GM21381 (cell line): ENCODE measurements at regions not wholly inside any gene's neighbourhood (a gene's known extent, or its start where the extent isn't known, plus 50 kb on each side); places are given as distances from the start of the nearest gene placed in this dataset.
"Not testable (repeated sequence)": the region's sequence is repeated elsewhere in the genome, so short reads cannot be mapped to it uniquely, and the experiment has no call there.

Source experiments
- ATAC-seq: cut with Tn5 transposase; IDR thresholded peaks from one replicate; pipeline ENCODE4 v1.9.1; 2021; ENCODE audit warnings: mild to moderate bottlenecking, moderate library complexity; ENCODE audit not compliant: unreplicated experiment

- no peak for ATAC-seq
Measured at GRCh38 chr2:182477774-182478173, 50.9 kb upstream of the PDE1A start.

- no peak for ATAC-seq
Measured at GRCh38 chr2:182481676-182482075, 54.8 kb upstream of the PDE1A start.

GRCh38 chr2:182482511-182482910, 55.7 kb upstream of the PDE1A start:
- no peak for ATAC-seq

GRCh38 chr2:182496596-182496995, 69.8 kb upstream of the PDE1A start:
- ATAC-seq, result no peak

- ATAC-seq, result no peak
Measured at GRCh38 chr2:182499706-182500470, 73.1 kb upstream of the PDE1A start.

- ATAC-seq, result no peak
Measured at GRCh38 chr2:182503886-182504285, 77.0 kb upstream of the PDE1A start.

- no peak for ATAC-seq
Measured at GRCh38 chr2:182504903-182505302, 78.1 kb upstream of the PDE1A start.

GRCh38 chr2:182506606-182507005, 79.8 kb upstream of the PDE1A start:
- no peak for ATAC-seq

GRCh38 chr2:182508583-182508982, 81.7 kb upstream of the PDE1A start:
- not testable (repeated sequence) for ATAC-seq

- ATAC-seq, result no peak
Measured at GRCh38 chr2:182509216-182509615, 82.4 kb upstream of the PDE1A start.

- ATAC-seq, result no peak
Measured at GRCh38 chr2:182521453-182522404, 94.9 kb upstream of the PDE1A start.

GRCh38 chr2:182522405-182522896, 95.6 kb upstream of the PDE1A start:
- no peak for ATAC-seq

GRCh38 chr2:182522972-182523473, 96.2 kb upstream of the PDE1A start:
- no peak for ATAC-seq

GRCh38 chr2:182530636-182531035, 103.8 kb upstream of the PDE1A start:
- ATAC-seq, result no peak

- no peak for ATAC-seq
Measured at GRCh38 chr2:182540252-182540651, 113.4 kb upstream of the PDE1A start.

- ATAC-seq, result peak; percentile 71
Measured at GRCh38 chr2:182541268-182541667, 114.4 kb upstream of the PDE1A start.

- no peak for ATAC-seq
Measured at GRCh38 chr2:182542501-182543258, 115.8 kb upstream of the PDE1A start.

GRCh38 chr2:182543741-182544525, 117.1 kb upstream of the PDE1A start:
- ATAC-seq, result no peak

GRCh38 chr2:182545420-182546167, 118.8 kb upstream of the PDE1A start:
- ATAC-seq, result peak; percentile 66
